Vagina (tissue), 2 donors: ENCODE measurements at regions not wholly inside any gene's neighbourhood (a gene's known extent, or its start where the extent isn't known, plus 50 kb on each side); places are given as distances from the start of the nearest gene placed in this dataset.

Experiments
- DNase-seq, 2 donors: peaks; one replicate each; pipeline ENCODE4 v3.0.0-alpha.2; 2017; ENCODE audit errors: extremely low spot score in 2 of 2
- H3K27ac ChIP-seq: fragments of 200-600 bp; sonication (generic); one replicate; pipeline ENCODE4 v1.5.1; 2019
- H3K27me3 ChIP-seq: fragments of 200-600 bp; sonication (generic); one replicate; pipeline ENCODE4 v1.5.1; 2019
- H3K36me3 ChIP-seq, 2 donors: fragments of 200-600 bp; sonication (generic); one replicate each; pipeline ENCODE4 v1.5.1; 2017 to 2019
- H3K4me1 ChIP-seq: fragments of 200-600 bp; sonication (generic); one replicate; pipeline ENCODE4 v1.5.1; 2019
- H3K4me3 ChIP-seq, 2 donors: fragments of 200-600 bp; sonication (generic); 1 replicate in 1 of 2; 2 replicates in 1 of 2; pipeline ENCODE4 v1.5.1; 2016 to 2019
- H3K9me3 ChIP-seq: fragments of 200-600 bp; sonication (generic); one replicate; pipeline ENCODE4 v1.5.1; 2019
- POLR2A ChIP-seq, 2 donors: fragments of 450-650 bp; IDR thresholded peaks; one replicate each; pipeline ENCODE4 v1.6.1; 2017; ENCODE audit warnings: antibody characterized with exemption in 2 of 2, mild to moderate bottlenecking in 2 of 2, moderate library complexity in 2 of 2
- POLR2AphosphoS5 ChIP-seq, 2 donors: sonication (generic); formaldehyde crosslinking; IDR thresholded peaks; one replicate each; pipeline ENCODE4 v1.9.0; 2017; ENCODE audit warnings: antibody characterized with exemption in 2 of 2, mild to moderate bottlenecking in 2 of 2, low read depth in 1 of 2; ENCODE audit not compliant: insufficient read depth in 1 of 2
- intact Hi-C: fragments of 100-400 bp; cut with DNase I; formaldehyde crosslinking; loops from one replicate; pipeline ENCODE4 v1.15.1; 2023
- TF ChIP-seq, protein P1 (sequence below), 3 experiments: fragments of 450-650 bp in 2 of 3; fragments of 200-600 bp in 1 of 3; sonication (generic) in 1 of 3; IDR thresholded peaks; one replicate each; pipeline ENCODE4 v1.5.1; 2017 to 2019; ENCODE audit warnings: antibody characterized with exemption in 3 of 3, mild to moderate bottlenecking in 2 of 3, moderate library complexity in 2 of 3

DNA sequence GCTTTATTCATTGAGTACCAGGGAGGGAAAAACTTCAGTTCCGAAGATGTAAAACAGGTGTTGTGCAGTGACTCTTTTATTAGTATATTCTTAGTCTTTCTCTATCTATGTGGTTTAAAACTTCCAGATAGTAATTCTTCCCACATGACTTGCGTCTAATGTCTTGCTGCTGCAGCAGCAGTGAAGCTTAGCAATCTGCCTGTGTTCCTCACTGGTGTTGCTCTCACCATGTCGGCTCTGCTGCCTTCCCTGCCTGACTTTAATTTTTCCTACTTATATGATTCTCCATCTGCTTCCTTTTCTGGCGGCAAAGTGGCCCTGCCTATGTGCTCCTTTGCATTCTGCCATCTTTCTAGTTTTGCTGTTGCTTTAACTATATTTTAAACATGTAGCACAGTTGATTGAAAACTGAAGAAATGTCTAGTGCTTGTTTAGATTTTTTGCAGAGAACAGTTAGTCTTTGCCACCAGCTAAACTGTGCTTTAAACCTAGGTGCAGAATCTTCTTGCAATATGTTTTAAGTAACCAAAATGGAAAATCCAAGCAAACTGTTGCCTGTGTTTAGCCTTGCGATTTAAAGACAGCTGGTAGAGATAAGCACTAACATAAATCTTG is 1934.2 kb upstream of the IGFBP7 start:
- TF ChIP-seq POLR2A (IDR thresholded peaks at IDR 0.05) (no peak), POLR2AphosphoS5 (IDR thresholded peaks at IDR 0.05; ENCODE audit: insufficient read depth in 1 of 2, low read depth in 1 of 2) (no peak)
- TF ChIP-seq, protein P1, sequence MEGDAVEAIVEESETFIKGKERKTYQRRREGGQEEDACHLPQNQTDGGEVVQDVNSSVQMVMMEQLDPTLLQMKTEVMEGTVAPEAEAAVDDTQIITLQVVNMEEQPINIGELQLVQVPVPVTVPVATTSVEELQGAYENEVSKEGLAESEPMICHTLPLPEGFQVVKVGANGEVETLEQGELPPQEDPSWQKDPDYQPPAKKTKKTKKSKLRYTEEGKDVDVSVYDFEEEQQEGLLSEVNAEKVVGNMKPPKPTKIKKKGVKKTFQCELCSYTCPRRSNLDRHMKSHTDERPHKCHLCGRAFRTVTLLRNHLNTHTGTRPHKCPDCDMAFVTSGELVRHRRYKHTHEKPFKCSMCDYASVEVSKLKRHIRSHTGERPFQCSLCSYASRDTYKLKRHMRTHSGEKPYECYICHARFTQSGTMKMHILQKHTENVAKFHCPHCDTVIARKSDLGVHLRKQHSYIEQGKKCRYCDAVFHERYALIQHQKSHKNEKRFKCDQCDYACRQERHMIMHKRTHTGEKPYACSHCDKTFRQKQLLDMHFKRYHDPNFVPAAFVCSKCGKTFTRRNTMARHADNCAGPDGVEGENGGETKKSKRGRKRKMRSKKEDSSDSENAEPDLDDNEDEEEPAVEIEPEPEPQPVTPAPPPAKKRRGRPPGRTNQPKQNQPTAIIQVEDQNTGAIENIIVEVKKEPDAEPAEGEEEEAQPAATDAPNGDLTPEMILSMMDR (IDR thresholded peaks at IDR 0.05) = no peak
- DNase-seq = no peak
- Histone ChIP-seq H3K27ac (no peak overlapping the region), H3K27me3 (no peaks in the 10 kb centered on the region), H3K9me3 (no peaks in the 10 kb centered on the region), H3K4me3 (no peak overlapping the region), H3K4me1 (no peaks in the 10 kb centered on the region), H3K36me3 (no peaks in the 10 kb centered on the region)
- intact Hi-C loops = no loop called here

DNA sequence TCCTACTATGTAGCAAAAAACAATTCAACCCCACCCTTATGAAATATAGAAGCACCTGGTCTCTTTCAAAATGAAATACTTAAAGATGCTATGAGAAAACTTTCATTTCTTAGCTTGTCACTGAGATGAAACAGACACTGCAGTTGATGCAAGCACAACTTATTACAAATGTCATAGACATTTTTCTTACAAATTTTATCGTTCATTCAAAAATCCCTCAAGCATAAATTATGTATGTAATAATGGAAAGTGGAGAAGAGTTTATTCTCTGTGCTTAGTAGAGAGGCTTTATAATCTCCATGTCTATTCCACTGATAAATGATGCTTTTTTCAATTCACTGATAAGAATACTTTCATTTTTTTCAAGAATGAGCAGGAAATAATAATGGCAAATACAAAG is 1943.9 kb upstream of the IGFBP7 start:
- no peaks in the 10 kb centered on the region for H3K36me3 ChIP-seq
- no peaks in the 10 kb centered on the region for H3K27me3 ChIP-seq
- H3K27ac ChIP-seq = no peak overlapping the region
- intact Hi-C loops = no loop called here
- TF ChIP-seq POLR2A (IDR thresholded peaks at IDR 0.05) (no peak), POLR2AphosphoS5 (IDR thresholded peaks at IDR 0.05; ENCODE audit: insufficient read depth in 1 of 2, low read depth in 1 of 2) (no peak)
- TF ChIP-seq, protein P1 (IDR thresholded peaks at IDR 0.05) = no peak
- no peaks in the 10 kb centered on the region for H3K9me3 ChIP-seq
- H3K4me3 ChIP-seq = no peak overlapping the region
- no peak for DNase-seq
- no peaks in the 10 kb centered on the region for H3K4me1 ChIP-seq

DNA sequence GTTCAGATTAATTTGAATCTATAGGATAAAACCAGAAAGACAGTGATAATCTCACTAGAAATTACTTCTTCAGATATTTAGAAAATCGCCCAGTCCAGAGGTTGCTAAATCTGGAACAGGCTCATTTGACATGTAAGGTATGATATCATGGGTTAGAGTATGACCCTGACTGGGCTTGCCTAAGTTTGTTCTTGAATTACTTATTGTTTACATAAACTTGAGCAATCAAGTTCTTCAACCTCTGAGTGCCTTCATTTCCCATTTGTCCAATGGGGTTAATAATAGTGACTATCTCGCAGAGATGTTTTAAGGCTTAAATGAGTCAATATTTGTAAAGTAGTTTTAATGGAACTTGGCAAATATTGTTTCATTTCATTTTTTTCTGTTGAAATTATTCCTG is 1947.6 kb upstream of the IGFBP7 start:
- TF ChIP-seq POLR2A (IDR thresholded peaks at IDR 0.05) (no peak), POLR2AphosphoS5 (IDR thresholded peaks at IDR 0.05; ENCODE audit: insufficient read depth in 1 of 2, low read depth in 1 of 2) (no peak)
- TF ChIP-seq, protein P1 (IDR thresholded peaks at IDR 0.05) = no peak
- no peaks in the 10 kb centered on the region for H3K9me3 ChIP-seq
- no peaks in the 10 kb centered on the region for H3K27me3 ChIP-seq
- H3K4me1 ChIP-seq = no peaks in the 10 kb centered on the region
- no peak overlapping the region for H3K4me3 ChIP-seq
- intact Hi-C loops = no loop called here
- no peak overlapping the region for H3K27ac ChIP-seq
- no peaks in the 10 kb centered on the region for H3K36me3 ChIP-seq
- DNase-seq = no peak

DNA sequence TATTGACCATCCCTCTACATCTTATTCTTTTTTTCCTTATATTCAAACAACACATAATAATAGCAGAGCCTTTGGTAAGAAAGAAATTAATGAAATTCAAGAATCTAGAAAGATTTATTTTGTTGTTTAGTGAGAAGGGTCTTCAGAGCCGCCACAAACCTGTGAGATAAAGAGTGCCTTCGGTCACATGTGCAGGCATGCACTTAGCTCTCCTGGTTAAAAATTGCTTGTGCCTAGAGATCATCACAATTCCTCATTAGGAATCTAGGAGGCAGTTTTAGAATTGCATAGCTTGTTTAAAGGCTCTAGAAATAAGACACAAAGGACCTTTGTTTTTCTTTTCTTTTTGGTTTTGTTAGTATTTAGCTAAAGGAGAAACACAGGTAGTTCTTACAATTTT is 1948.4 kb upstream of the IGFBP7 start:
- intact Hi-C loops = no loop called here

More for the DNA sequence above, 1948.4 kb upstream of the IGFBP7 start:
- Histone ChIP-seq H3K27ac (no peak overlapping the region), H3K4me1 (no peaks in the 10 kb centered on the region), H3K9me3 (no peaks in the 10 kb centered on the region), H3K4me3 (no peak overlapping the region), H3K27me3 (no peaks in the 10 kb centered on the region), H3K36me3 (no peaks in the 10 kb centered on the region)
- TF ChIP-seq, protein P1 (IDR thresholded peaks at IDR 0.05) = no peak
- no peak for TF ChIP-seq POLR2AphosphoS5 (IDR thresholded peaks at IDR 0.05; ENCODE audit: insufficient read depth in 1 of 2, low read depth in 1 of 2)
- TF ChIP-seq POLR2A (IDR thresholded peaks at IDR 0.05) = no peak
- DNase-seq = no peak
